Neuronal stem cell (in vitro differentiated cells): ENCODE measurements at regions not wholly inside any gene's neighbourhood (a gene's known extent, or its start where the extent isn't known, plus 50 kb on each side); places are given as distances from the start of the nearest gene placed in this dataset.

Experiments
- DNase-seq: peaks from one replicate; pipeline ENCODE4 v3.0.0-alpha.2; 2013; ENCODE audit warnings: low spot score
- H2AFZ ChIP-seq: one replicate; pipeline ENCODE4 v1.6.1; 2013; ENCODE audit warnings: mild to moderate bottlenecking, low read length, inconsistent platforms
- H2AK5ac ChIP-seq: 2 replicates; pipeline ENCODE4 v1.6.1; 2013; ENCODE audit warnings: low read depth, mild to moderate bottlenecking, inconsistent platforms, low read length, moderate library complexity, mixed read lengths
- H2BK120ac ChIP-seq: 2 replicates; pipeline ENCODE4 v1.6.1; 2013; ENCODE audit warnings: low read depth, mild to moderate bottlenecking, inconsistent platforms, low read length, moderate library complexity, mixed read lengths
- H2BK12ac ChIP-seq: one replicate; pipeline ENCODE4 v1.6.1; 2013; ENCODE audit warnings: low read length, inconsistent platforms
- H2BK15ac ChIP-seq: 2 replicates; pipeline ENCODE4 v1.6.1; 2013; ENCODE audit warnings: mild to moderate bottlenecking, low read length, inconsistent platforms, mixed read lengths
- H2BK5ac ChIP-seq: one replicate; pipeline ENCODE4 v1.6.1; 2013; ENCODE audit warnings: inconsistent platforms, mild to moderate bottlenecking, low read length, moderate library complexity
- H3K14ac ChIP-seq: one replicate; pipeline ENCODE4 v1.6.1; 2013; ENCODE audit warnings: low read length, inconsistent platforms
- H3K18ac ChIP-seq: 2 replicates; pipeline ENCODE4 v1.6.1; 2013; ENCODE audit warnings: low read length, inconsistent platforms
- H3K23ac ChIP-seq: 2 replicates; pipeline ENCODE4 v1.6.1; 2013; ENCODE audit warnings: low read depth, mild to moderate bottlenecking, mixed read lengths, low read length, inconsistent platforms; ENCODE audit not compliant: poor library complexity
- H3K27ac ChIP-seq: replicated peaks from 3 replicates; pipeline ENCODE4 v1.5.1; 2013; ENCODE audit warnings: low read length, inconsistent platforms
- H3K27me3 ChIP-seq, 3 experiments: 2 replicates each; pipeline ENCODE4 v1.6.1; 2013; ENCODE audit warnings: low read length in 3 of 3, mild to moderate bottlenecking in 2 of 3, inconsistent platforms in 1 of 3, low read depth in 1 of 3, mixed read lengths in 1 of 3, moderate library complexity in 1 of 3; ENCODE audit not compliant: control insufficient read depth in 3 of 3, insufficient read depth in 3 of 3
- H3K36me3 ChIP-seq, 2 donors: replicated peaks in 1 of 2; 2 replicates each; pipeline ENCODE4 v1.6.1; 2013; ENCODE audit warnings: low read length in 2 of 2; ENCODE audit not compliant: control insufficient read depth in 2 of 2, insufficient read depth in 2 of 2
- H3K4ac ChIP-seq: 2 replicates; pipeline ENCODE4 v1.6.1; 2013; ENCODE audit warnings: inconsistent platforms, mild to moderate bottlenecking, low read length, moderate library complexity
- H3K4me1 ChIP-seq, 2 donors: 1 replicate in 1 of 2; 2 replicates in 1 of 2; pipeline ENCODE4 v1.6.1; 2013; ENCODE audit warnings: low read length in 2 of 2, low read depth in 1 of 2; ENCODE audit not compliant: control insufficient read depth in 2 of 2, insufficient read depth in 1 of 2
- H3K4me2 ChIP-seq: one replicate; pipeline ENCODE4 v1.6.1; 2013; ENCODE audit warnings: mild to moderate bottlenecking, low read length, inconsistent platforms; ENCODE audit not compliant: insufficient read depth, poor library complexity, severe bottlenecking
- H3K4me3 ChIP-seq, 2 donors: 2 replicates each; pipeline ENCODE4 v1.5.1; 2013; ENCODE audit warnings: low read length in 2 of 2, mild to moderate bottlenecking in 2 of 2, inconsistent platforms in 1 of 2, moderate library complexity in 1 of 2
- H3K79me1 ChIP-seq: one replicate; pipeline ENCODE4 v1.6.1; 2013; ENCODE audit warnings: low read depth, mild to moderate bottlenecking, inconsistent platforms, low read length, moderate library complexity
- H3K9ac ChIP-seq: one replicate; pipeline ENCODE4 v1.6.1; 2013; ENCODE audit warnings: mild to moderate bottlenecking, low read depth, low read length, inconsistent platforms; ENCODE audit not compliant: poor library complexity
- H3K9me3 ChIP-seq, 2 donors: replicated peaks in 1 of 2; 2 replicates each; pipeline versions ENCODE3 to v1.6.1; 2013; ENCODE audit warnings: low read length in 2 of 2, mild to moderate bottlenecking in 2 of 2, inconsistent platforms in 1 of 2, low read depth in 1 of 2, mixed read lengths in 1 of 2, moderate library complexity in 1 of 2; ENCODE audit not compliant: control insufficient read depth in 2 of 2, insufficient read depth in 1 of 2
- H4K8ac ChIP-seq: one replicate; pipeline ENCODE4 v1.6.1; 2013; ENCODE audit warnings: low read depth, mild to moderate bottlenecking, inconsistent platforms, low read length, moderate library complexity
- H4K91ac ChIP-seq: one replicate; pipeline ENCODE4 v1.6.1; 2013; ENCODE audit warnings: low read length, low read depth, mild to moderate bottlenecking, inconsistent platforms; ENCODE audit not compliant: poor library complexity
- WGBS, 2 donors: extraction: QIAGEN DNeasy Blood & Tissue Kit; methylation state at CpG; one replicate each; pipeline ENCODE4 v1.1.7; 2013; ENCODE audit warnings: missing lambda C conversion rate in 2 of 2, mixed read lengths in 1 of 2; ENCODE audit not compliant: insufficient read length in 2 of 2, insufficient replicate concordance in 1 of 2; ENCODE audit errors: extremely low coverage in 2 of 2; 5-methylcytosine and 5-hydroxymethylcytosine counted together

- H2BK12ac ChIP-seq: no peak overlapping the region
- no peak overlapping the region for H3K14ac ChIP-seq
- no peak overlapping the region for H2BK15ac ChIP-seq
- DNase-seq: no peak
- no CpG with 5 or more reads among the region's 12 CpGs for WGBS, 2 donors
- no peak overlapping the region for H2AFZ ChIP-seq
- H3K79me1 ChIP-seq: no peaks in the 10 kb centered on the region
- H2BK5ac ChIP-seq: no peak overlapping the region
- no peak overlapping the region for H4K8ac ChIP-seq
- no peak overlapping the region for H3K18ac ChIP-seq
- peaks cover 8 to 17% of the 10 kb centered on the region in 2 donors for H3K9me3 ChIP-seq
- no peak overlapping the region for H3K23ac ChIP-seq
- no peak overlapping the region for H4K91ac ChIP-seq
- H3K27me3 ChIP-seq: peaks cover 0 to 26% (median 0%) of the 10 kb centered on the region in 3 experiments
- H3K4me2 ChIP-seq: no peak overlapping the region
- H3K9ac ChIP-seq: no peak overlapping the region
- no peak overlapping the region for H3K4me3 ChIP-seq
- no peak overlapping the region for H3K4ac ChIP-seq
- H3K36me3 ChIP-seq: no peaks in the 10 kb centered on the region
- no peak overlapping the region for H3K27ac ChIP-seq
- no peaks in the 10 kb centered on the region for H3K4me1 ChIP-seq
- no peak overlapping the region for H2BK120ac ChIP-seq
- H2AK5ac ChIP-seq: no peak overlapping the region
Observed at GRCh38 chr17:79677646-79678045, 53.1 kb upstream of the ENPP7 start.

- no peaks in the 10 kb centered on the region for H3K79me1 ChIP-seq
- no peak overlapping the region for H3K4me3 ChIP-seq
- no peak overlapping the region for H4K8ac ChIP-seq
- no peak overlapping the region for H3K18ac ChIP-seq
- DNase-seq: no peak
- no peak overlapping the region for H2BK15ac ChIP-seq
- H2AFZ ChIP-seq: no peak overlapping the region
- H3K27me3 ChIP-seq: peaks cover 0 to 26% (median 0%) of the 10 kb centered on the region in 3 experiments
- H4K91ac ChIP-seq: no peak overlapping the region
- no peak overlapping the region for H3K14ac ChIP-seq
- H3K36me3 ChIP-seq: no peaks in the 10 kb centered on the region
- H2AK5ac ChIP-seq: no peak overlapping the region
- H3K27ac ChIP-seq: no peak overlapping the region
- WGBS, 2 donors: no CpG with 5 or more reads among the region's 10 CpGs
- no peak overlapping the region for H3K4ac ChIP-seq
- H3K9ac ChIP-seq: no peak overlapping the region
- H2BK120ac ChIP-seq: no peak overlapping the region
- H2BK5ac ChIP-seq: no peak overlapping the region
- H2BK12ac ChIP-seq: no peak overlapping the region
- H3K23ac ChIP-seq: no peak overlapping the region
- peaks cover 8 to 17% of the 10 kb centered on the region in 2 donors for H3K9me3 ChIP-seq
- no peak overlapping the region for H3K4me2 ChIP-seq
- no peaks in the 10 kb centered on the region for H3K4me1 ChIP-seq
Observed at GRCh38 chr17:79676796-79677195, 53.9 kb upstream of the ENPP7 start.

GRCh38 chr17:79675413-79675725 lies 55.4 kb upstream of the ENPP7 start:
- H2AK5ac ChIP-seq: no peak overlapping the region

DNA sequence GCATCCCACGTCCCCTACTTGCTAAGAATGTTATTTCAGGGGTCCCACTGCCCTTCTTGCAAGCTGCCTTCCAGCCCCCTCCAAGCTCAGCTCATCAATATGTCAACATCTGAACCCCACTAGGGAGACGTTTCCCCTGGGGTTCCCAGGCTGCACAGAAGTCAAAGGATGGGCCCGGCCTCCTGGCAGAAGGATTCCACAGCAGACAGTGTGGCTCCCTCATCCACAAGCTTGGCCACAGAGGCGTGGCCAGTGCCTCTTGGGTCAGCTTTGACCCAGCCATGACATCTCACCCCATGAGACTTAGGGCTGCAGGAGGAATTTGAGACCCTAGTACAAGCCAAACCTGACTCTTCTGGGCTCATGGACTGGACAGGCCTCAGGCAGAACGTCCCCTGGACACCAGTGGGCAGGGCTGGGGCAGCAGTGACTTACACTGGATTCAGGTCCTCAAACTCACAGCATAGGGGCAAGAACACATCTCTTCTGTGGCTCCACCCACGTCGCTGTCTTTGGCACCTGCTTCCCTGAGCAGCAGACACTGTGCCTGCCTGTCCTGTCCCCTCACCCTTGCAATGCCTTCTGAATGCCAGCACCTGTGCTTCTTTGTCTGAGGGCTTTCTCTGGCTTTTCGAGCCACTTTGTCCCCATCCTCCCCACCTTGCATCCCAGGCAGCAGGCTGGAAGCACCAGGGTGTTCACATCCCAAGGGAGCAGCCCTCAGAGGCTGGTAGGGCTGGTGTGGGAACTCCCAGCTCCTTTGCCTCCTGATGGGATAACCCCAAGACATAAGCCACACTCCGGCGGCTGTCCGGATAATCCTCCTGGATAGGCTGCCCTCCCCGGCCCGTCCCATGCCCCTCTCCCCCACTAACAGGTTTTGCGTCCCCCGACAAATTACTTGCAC lies 56.0 kb upstream of the ENPP7 start:
- no peaks in the 10 kb centered on the region for H3K36me3 ChIP-seq
- H3K27ac ChIP-seq: no peak overlapping the region
- no peak overlapping the region for H2BK120ac ChIP-seq
- no peak overlapping the region for H4K8ac ChIP-seq
- H3K4me3 ChIP-seq: no peak overlapping the region
- H3K9me3 ChIP-seq: peaks cover 8 to 17% of the 10 kb centered on the region in 2 donors
- peak overlapping the region; percentile 13 for H3K9ac ChIP-seq
- no peak overlapping the region for H2BK15ac ChIP-seq
- H3K23ac ChIP-seq: peak overlapping the region; percentile 36
- H3K14ac ChIP-seq: no peak overlapping the region
- H3K79me1 ChIP-seq: no peaks in the 10 kb centered on the region
- H3K4ac ChIP-seq: no peak overlapping the region
- peaks cover 0 to 34% (median 0%) of the 10 kb centered on the region in 3 experiments for H3K27me3 ChIP-seq
- peaks cover 0 to 1% of the 10 kb centered on the region in 2 donors for H3K4me1 ChIP-seq
- no peak overlapping the region for H2AK5ac ChIP-seq
- peak overlapping the region; percentile 48 for H2BK12ac ChIP-seq
- peak overlapping the region; percentile 58 for H4K91ac ChIP-seq
- no CpG with 5 or more reads among the region's 15 CpGs for WGBS, 2 donors
- no peak overlapping the region for H3K4me2 ChIP-seq
- no peak overlapping the region for H2BK5ac ChIP-seq
- H3K18ac ChIP-seq: peak overlapping the region; percentile 57
- H2AFZ ChIP-seq: no peak overlapping the region
- no peak for DNase-seq

More at GRCh38 chr17:79675413-79675725, 55.4 kb upstream of the ENPP7 start:
- Histone ChIP-seq H2BK12ac (no peak overlapping the region), H3K4ac (no peak overlapping the region), H3K4me2 (no peak overlapping the region), H3K18ac (no peak overlapping the region), H2BK15ac (no peak overlapping the region), H2BK120ac (no peak overlapping the region), H4K8ac (no peak overlapping the region), H3K14ac (no peak overlapping the region), H2AFZ (no peak overlapping the region), H3K27me3 (peaks cover 0 to 31% (median 0%) of the 10 kb centered on the region in 3 experiments), H3K4me3 (no peak overlapping the region), H3K9ac (no peak overlapping the region), H3K27ac (no peak overlapping the region), H3K4me1 (peaks cover 0 to 1% of the 10 kb centered on the region in 2 donors), H2BK5ac (no peak overlapping the region), H3K23ac (no peak overlapping the region), H3K36me3 (no peaks in the 10 kb centered on the region), H3K79me1 (no peaks in the 10 kb centered on the region), H3K9me3 (peaks cover 8 to 17% of the 10 kb centered on the region in 2 donors), H4K91ac (no peak overlapping the region)
- no peak for DNase-seq
- no CpG with 5 or more reads among the region's 3 CpGs for WGBS, 2 donors
